DMS53 (cell line): ENCODE measurements at regions not wholly inside any gene's neighbourhood (a gene's known extent, or its start where the extent isn't known, plus 50 kb on each side); places are given as distances from the start of the nearest gene placed in this dataset.
A peak's percentile ranks its signal among the peaks of the same experiment; 100 is the strongest.

Experiments
- DNase-seq: peaks from one replicate; lab custom pipeline; 2025; lab: John Stamatoyannopoulos, UW

GRCh38 chr16:48829336-48830310, 219.6 kb upstream of the N4BP1 start:
- DNase-seq = no peak

DNA sequence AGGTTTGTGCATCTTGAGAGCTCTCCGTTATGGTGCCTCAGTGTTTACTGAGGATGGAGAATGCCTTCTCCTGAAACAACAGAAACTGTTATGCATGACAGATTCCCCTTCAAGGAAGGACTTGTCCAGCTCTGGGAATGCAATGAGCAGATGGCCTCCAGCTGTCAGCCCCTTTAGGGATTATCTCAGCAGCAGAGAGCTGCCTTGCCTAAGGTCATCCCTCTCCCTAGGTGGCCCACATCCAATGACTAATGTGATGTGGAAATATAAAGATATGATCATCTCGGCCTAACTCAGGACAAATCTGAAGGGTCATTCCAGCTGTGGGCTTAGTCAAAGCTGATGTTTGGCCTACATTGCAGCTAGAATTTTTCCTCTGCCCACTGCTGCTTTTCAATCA, 214.3 kb upstream of the N4BP1 start:
- no peak for DNase-seq

GRCh38 chr16:48822431-48822830, 212.5 kb upstream of the N4BP1 start:
- no peak for DNase-seq

DNA sequence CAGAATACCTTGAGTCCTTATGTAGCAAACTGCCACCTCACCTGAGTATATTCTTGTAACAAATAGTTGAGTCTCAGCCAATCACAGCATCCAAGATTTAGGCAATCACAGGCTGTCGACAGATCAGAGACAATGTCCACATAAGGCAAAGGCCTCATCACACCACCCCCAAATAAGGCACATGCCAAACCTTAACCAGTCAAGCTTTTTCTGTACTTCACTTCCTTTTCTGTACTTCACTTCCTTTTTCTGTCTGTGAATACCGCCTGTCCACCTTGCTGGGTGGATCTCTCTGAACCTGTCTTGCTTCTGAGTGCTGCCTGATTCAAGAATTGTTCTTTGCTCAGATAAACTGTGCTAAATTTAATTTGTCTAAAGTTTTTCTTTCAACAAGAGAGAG, 210.4 kb upstream of the N4BP1 start:
- DNase-seq = no peak

DNA sequence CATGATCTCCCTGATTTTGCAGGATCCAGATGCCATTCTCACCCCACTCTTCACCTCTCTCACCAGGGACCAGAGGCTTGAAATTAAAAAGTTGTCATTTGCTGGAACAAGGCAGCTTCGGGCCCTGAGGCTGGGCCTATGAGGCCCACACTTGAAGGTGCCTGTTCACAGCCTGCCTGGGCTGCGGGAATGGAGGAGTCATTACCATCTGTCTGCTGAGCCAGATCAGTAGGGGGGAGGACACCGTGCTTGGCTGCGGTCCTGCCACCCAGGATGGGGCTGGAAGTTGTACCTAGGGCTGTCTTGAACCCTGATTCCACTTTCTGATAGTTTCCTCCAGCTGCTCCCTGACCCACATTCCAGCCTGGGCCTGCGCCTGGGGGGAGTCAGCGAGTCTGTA, 208.3 kb upstream of the N4BP1 start:
- no peak for DNase-seq

- DNase-seq = no peak
Observed at GRCh38 chr16:48817032-48817431, 207.1 kb upstream of the N4BP1 start.

GRCh38 chr16:48816393-48816792, 206.4 kb upstream of the N4BP1 start:
- DNase-seq = no peak

DNA sequence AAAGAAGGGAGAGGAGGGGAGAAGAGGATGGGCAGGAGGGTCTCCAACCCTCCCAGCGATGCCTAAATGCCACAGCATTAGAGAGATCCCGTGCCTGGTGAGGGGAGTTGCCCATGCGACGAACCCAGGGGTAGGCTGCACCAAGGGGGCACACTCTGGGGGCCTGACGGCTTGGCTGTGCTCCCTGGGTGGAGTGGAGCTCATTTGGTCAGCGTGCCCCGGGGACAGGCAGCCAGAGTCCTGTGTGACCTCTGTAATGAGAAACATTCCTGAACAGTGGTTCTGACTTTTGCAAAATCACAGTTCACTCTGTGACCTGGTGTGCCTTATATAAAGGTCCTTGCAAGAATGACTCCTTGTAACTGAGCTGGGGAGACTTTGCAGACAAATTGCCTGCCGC, 205.0 kb upstream of the N4BP1 start:
- no peak for DNase-seq

GRCh38 chr16:48813485-48813884, 203.5 kb upstream of the N4BP1 start:
- DNase-seq = no peak

- no peak for DNase-seq
Observed at GRCh38 chr16:48812856-48813255, 202.9 kb upstream of the N4BP1 start.

DNA sequence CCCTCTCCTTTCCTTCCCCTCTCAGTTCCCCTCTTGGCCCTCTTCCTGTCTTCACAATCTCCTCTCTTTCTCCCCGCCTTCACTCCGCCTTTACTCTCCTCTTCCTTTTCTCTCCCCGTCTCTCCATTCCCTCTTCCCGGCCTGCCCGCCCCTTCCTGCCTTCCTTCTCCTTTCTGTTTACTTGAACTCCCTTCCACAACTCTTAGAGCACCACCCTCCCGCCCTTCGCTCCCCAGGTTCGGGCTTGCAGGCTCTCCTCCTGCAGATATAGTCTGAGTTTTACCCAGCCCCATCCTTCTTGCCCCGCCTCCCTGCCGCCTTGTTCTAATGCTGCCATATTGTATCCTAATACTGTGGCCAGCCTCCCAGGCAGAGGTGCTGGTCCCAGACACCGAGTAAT, 201.5 kb upstream of the N4BP1 start:
- DNase-seq = no peak

GRCh38 chr16:48810803-48811453, 200.9 kb upstream of the N4BP1 start:
- no peak for DNase-seq

DNA sequence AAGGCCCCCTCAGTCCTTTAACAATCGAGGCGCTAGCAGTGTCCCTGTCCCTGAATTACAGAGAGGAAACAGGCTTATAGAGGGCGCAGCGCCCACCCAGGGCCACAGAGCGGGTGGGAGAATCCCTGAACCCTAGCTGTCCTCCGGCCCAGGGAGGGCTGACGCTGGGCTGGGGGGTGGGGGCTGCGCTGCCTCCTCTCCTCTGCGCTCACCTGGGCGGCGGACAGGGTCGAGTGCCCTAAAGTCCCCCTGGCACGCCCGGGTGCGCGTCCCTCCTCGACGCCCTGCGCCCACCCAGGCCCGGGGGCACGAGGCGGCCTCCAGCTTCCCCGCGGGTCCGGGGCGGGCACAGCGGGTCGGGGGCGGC, 200.4 kb upstream of the N4BP1 start:
- DNase-seq = no peak

GRCh38 chr16:48790151-48790550, 180.2 kb upstream of the N4BP1 start:
- DNase-seq = no peak

- no peak for DNase-seq
Observed at GRCh38 chr16:48788475-48788874, 178.5 kb upstream of the N4BP1 start.

DNA sequence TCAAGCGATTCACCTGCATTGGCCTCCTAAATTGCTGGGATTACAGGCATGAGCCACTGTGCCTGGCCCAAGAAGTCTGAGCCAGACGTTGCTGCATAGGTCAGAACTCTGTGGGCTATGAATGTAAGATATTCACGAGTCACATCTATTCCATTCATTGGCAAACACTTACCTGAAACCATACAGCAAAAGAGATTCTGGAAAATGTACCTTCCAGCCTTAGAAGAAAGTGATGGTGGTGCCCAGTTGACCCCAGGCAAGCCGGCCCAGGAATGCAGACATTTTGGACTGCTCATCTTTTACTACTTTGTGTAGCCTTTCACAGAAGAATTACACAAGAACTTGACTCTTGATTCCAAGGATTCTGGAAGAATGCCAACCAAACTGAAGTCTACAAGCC, 135.6 kb upstream of the N4BP1 start:
- DNase-seq = no peak

DNA sequence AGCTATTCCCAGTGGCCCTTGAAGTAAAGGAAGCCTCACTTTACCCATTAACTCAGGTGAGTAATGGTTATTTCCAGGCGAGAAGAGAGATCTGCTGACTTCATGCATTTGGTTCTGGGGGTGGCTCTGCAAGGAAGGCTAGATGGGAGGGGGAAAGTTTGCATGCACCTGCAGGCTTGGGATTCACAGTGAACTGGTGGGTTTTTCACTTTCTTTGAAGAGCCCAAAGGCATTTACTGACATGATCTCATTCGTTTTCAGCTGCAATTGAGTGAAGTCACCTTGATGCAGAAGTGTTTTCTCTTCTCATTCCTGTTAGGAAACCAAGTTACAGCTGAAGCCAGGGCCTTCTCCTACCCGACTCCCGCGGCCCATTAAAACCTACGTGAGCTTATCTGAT, 131.0 kb upstream of the N4BP1 start:
- no peak for DNase-seq

- no peak for DNase-seq
Observed at GRCh38 chr16:48734220-48734619, 124.2 kb upstream of the N4BP1 start.

GRCh38 chr16:48704710-48705109, 94.7 kb upstream of the N4BP1 start:
- DNase-seq = no peak

GRCh38 chr16:48687421-48688038, 77.5 kb upstream of the N4BP1 start:
- peak; percentile 85 for DNase-seq

DNA sequence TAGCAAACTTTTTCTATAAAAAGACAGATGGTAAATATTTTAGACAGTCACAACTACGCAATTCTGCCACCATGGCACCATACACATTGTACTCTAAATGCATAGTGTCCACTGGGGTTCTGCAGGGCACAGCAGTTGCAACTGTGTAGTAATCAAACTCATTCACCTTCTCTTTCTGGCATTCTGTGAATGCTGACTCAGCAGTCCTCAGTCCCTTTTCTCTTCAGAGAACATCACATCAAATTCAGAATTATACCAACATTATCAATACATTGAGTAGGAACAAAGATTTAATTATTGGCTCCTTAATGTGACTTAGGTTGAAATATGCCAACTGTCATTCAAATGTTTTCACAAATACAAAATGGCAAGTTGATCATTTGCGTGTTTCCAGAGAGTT, 74.2 kb upstream of the N4BP1 start:
- DNase-seq = no peak

GRCh38 chr16:48682971-48683370, 73.0 kb upstream of the N4BP1 start:
- DNase-seq = no peak

GRCh38 chr16:48681520-48681919, 71.5 kb upstream of the N4BP1 start:
- DNase-seq = no peak
